ENCODE measurements at regions not wholly inside any gene's neighbourhood (a gene's known extent, or its start where the extent isn't known, plus 50 kb on each side); places are given as distances from the start of the nearest gene placed in this dataset.
"Not testable (repeated sequence)": the region's sequence is repeated elsewhere in the genome, so short reads cannot be mapped to it uniquely, and the experiment has no call there.

DNA sequence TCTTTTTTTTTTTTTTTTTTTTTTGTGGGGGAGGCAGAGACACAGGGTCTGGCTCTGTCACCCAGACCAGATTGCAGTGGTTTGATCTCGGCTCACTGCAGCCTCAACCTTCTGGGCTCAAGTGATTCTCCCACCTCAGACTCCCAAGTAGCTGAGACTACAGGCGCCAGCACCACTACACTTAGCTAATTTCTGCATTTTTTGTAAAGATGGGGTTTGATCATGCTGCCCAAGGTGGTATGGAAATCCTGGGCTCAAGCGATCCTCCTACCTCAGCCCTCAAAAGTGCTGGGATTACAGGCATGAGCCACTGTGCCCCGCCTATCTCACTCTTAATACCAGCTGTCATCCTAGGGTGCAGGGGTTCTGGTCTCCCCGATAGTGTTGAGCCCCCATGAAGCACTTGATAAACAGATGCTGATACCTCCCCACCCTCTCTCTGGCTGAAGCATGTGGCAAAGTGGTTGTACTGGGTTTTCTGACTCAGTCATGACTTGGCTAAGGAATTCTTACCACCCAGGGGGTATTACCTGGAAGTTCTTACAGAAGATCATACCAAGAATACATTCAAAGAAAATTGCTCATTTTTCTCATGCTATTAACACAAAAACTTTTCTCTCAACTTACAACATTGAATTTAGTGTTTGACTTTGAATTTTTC lies 110.2 kb upstream of the DAPK1 start:
- Histone ChIP-seq H4K20me1 (ENCODE audit: insufficient read depth, low read length) (no peaks in the 10 kb centered on the region), H3K79me2 (ENCODE audit: insufficient read depth, low read length) (no peaks in the 10 kb centered on the region), H3K9me3 (ENCODE audit: low read depth, low read length) (no peaks in the 10 kb centered on the region), H3K4me1 (ENCODE audit: insufficient read depth, low read length) (peaks cover 29% of the 10 kb centered on the region), H3K36me3 (ENCODE audit: insufficient read depth, low read length) (no peaks in the 10 kb centered on the region), H3K4me3 (ENCODE audit: insufficient read depth, low read length) (no peak overlapping the region), H3K27me3 (ENCODE audit: insufficient read depth, low read length) (peaks cover 7% of the 10 kb centered on the region), H3K4me2 (ENCODE audit: insufficient read depth, low read length) (no peak overlapping the region), H2AFZ (ENCODE audit: low read length) (no peak overlapping the region), H3K27ac (ENCODE audit: low read depth, low read length) (no peak overlapping the region)
- no peak for DNase-seq (ENCODE audit: insufficient read length, low spot score, missing footprints)
- TF ChIP-seq, protein P1, sequence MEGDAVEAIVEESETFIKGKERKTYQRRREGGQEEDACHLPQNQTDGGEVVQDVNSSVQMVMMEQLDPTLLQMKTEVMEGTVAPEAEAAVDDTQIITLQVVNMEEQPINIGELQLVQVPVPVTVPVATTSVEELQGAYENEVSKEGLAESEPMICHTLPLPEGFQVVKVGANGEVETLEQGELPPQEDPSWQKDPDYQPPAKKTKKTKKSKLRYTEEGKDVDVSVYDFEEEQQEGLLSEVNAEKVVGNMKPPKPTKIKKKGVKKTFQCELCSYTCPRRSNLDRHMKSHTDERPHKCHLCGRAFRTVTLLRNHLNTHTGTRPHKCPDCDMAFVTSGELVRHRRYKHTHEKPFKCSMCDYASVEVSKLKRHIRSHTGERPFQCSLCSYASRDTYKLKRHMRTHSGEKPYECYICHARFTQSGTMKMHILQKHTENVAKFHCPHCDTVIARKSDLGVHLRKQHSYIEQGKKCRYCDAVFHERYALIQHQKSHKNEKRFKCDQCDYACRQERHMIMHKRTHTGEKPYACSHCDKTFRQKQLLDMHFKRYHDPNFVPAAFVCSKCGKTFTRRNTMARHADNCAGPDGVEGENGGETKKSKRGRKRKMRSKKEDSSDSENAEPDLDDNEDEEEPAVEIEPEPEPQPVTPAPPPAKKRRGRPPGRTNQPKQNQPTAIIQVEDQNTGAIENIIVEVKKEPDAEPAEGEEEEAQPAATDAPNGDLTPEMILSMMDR (IDR thresholded peaks at IDR 0.05; ENCODE audit: extremely low read depth, low read depth, low read length) = no peak

DNA sequence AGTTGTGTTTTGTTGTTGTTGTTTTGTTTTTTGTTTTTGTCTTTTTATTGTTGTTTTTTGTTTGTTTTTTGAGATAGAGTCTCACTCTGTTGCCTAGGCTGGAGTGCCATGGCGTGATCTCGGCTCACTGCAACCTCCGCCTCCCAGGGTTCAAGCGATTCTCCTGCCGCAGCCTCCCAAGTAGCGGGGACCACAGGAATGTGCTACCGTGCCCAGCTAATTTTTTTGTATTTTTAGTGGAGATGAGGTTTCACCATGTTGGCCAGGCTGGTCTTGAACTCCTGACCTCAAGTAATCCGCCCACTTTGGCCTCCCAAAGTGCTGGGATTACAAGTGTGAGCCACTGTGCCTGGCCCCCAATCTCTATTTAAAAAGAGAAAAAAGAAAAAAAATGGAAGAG lies 109.0 kb upstream of the DAPK1 start:
- not testable (repeated sequence) for DNase-seq (ENCODE audit: insufficient read length, low spot score, missing footprints); H2AFZ ChIP-seq (ENCODE audit: low read length); H3K27ac ChIP-seq (ENCODE audit: low read depth, low read length); H3K4me3 ChIP-seq (ENCODE audit: insufficient read depth, low read length); H3K9me3 ChIP-seq (ENCODE audit: low read depth, low read length); H3K4me2 ChIP-seq (ENCODE audit: insufficient read depth, low read length); H3K79me2 ChIP-seq (ENCODE audit: insufficient read depth, low read length); H4K20me1 ChIP-seq (ENCODE audit: insufficient read depth, low read length); H3K36me3 ChIP-seq (ENCODE audit: insufficient read depth, low read length)
- peaks cover 17% of the 10 kb centered on the region for H3K4me1 ChIP-seq (ENCODE audit: insufficient read depth, low read length)
- peaks cover 11% of the 10 kb centered on the region for H3K27me3 ChIP-seq (ENCODE audit: insufficient read depth, low read length)

DNA sequence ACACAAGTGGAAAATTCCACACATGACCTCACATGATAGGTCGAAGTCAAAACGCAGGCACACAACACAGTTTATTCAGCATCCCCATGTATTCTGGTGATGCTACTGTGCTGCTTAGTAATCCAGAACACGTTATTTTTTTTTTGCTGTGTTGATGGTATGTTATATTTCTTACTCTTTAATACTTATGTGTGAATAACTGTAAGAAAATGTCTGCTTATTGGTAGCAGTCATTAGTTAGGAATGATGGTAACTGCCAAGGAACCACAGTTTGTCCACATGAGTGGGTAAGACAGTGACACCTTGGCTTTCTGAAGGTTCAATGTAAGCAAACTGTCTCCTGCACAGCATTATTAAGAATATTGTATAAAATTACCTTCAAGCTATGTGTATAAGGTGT lies 107.7 kb upstream of the DAPK1 start:
- no peak overlapping the region for H3K4me3 ChIP-seq (ENCODE audit: insufficient read depth, low read length)
- no peak for DNase-seq (ENCODE audit: insufficient read length, low spot score, missing footprints)
- H3K27ac ChIP-seq (ENCODE audit: low read depth, low read length) = no peak overlapping the region
- H3K79me2 ChIP-seq (ENCODE audit: insufficient read depth, low read length) = no peaks in the 10 kb centered on the region
- H4K20me1 ChIP-seq (ENCODE audit: insufficient read depth, low read length) = no peaks in the 10 kb centered on the region
- H3K4me2 ChIP-seq (ENCODE audit: insufficient read depth, low read length) = no peak overlapping the region
- H3K36me3 ChIP-seq (ENCODE audit: insufficient read depth, low read length) = no peaks in the 10 kb centered on the region
- no peaks in the 10 kb centered on the region for H3K9me3 ChIP-seq (ENCODE audit: low read depth, low read length)
- TF ChIP-seq, protein P1 (IDR thresholded peaks at IDR 0.05; ENCODE audit: extremely low read depth, low read depth, low read length) = no peak
- peaks cover 10% of the 10 kb centered on the region for H3K4me1 ChIP-seq (ENCODE audit: insufficient read depth, low read length)
- peaks cover 15% of the 10 kb centered on the region for H3K27me3 ChIP-seq (ENCODE audit: insufficient read depth, low read length)
- no peak overlapping the region for H2AFZ ChIP-seq (ENCODE audit: low read length)

DNA sequence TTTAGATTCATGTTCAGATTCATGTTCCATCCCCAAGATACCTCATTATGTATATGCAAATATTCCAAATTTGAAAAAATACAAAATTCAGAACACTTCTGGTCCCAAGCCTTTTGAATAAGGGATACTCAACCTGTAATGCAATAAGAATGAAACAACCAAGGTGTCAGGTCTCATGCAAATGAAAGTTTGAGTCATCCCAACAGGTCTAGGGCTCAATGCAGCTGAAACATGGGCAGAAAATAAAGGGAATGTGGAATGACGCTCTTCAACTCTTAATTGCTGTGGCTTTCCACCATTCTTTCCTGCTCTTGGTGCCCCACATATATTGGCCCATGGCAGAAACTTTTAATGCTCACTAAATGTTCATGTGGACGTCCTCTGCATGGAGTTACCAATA lies 107.3 kb upstream of the DAPK1 start:
- no peaks in the 10 kb centered on the region for H4K20me1 ChIP-seq (ENCODE audit: insufficient read depth, low read length)

More for the DNA sequence above, 107.3 kb upstream of the DAPK1 start:
- no peak overlapping the region for H3K4me3 ChIP-seq (ENCODE audit: insufficient read depth, low read length)
- no peak overlapping the region for H2AFZ ChIP-seq (ENCODE audit: low read length)
- no peaks in the 10 kb centered on the region for H3K79me2 ChIP-seq (ENCODE audit: insufficient read depth, low read length)
- no peak for DNase-seq (ENCODE audit: insufficient read length, low spot score, missing footprints)
- TF ChIP-seq, protein P1 (IDR thresholded peaks at IDR 0.05; ENCODE audit: extremely low read depth, low read depth, low read length) = no peak
- H3K9me3 ChIP-seq (ENCODE audit: low read depth, low read length) = no peaks in the 10 kb centered on the region
- no peaks in the 10 kb centered on the region for H3K36me3 ChIP-seq (ENCODE audit: insufficient read depth, low read length)
- H3K27me3 ChIP-seq (ENCODE audit: insufficient read depth, low read length) = peaks cover 19% of the 10 kb centered on the region
- no peak overlapping the region for H3K4me2 ChIP-seq (ENCODE audit: insufficient read depth, low read length)
- no peak overlapping the region for H3K27ac ChIP-seq (ENCODE audit: low read depth, low read length)
- peaks cover 10% of the 10 kb centered on the region for H3K4me1 ChIP-seq (ENCODE audit: insufficient read depth, low read length)

All from osteoblast (primary cell).